H1 (cell line): ENCODE measurements at regions not wholly inside any gene's neighbourhood (a gene's known extent, or its start where the extent isn't known, plus 50 kb on each side); places are given as distances from the start of the nearest gene placed in this dataset.

Source experiments
- CTCF ChIA-PET: fragments of 300-600 bp; sonication (Branson Sonifier 250); formaldehyde crosslinking; loops from one replicate; lab custom pipeline; 2021; ENCODE audit not compliant: partially characterized antibody; lab: Charles Lee
- POLR2A ChIA-PET: fragments of 300-600 bp; sonication (Branson Sonifier 250); formaldehyde crosslinking; loops from one replicate; lab custom pipeline; 2021; ENCODE audit warnings: inconsistent platforms; ENCODE audit not compliant: partially characterized antibody; lab: Charles Lee
- DNase-seq, 2 experiments: peaks; one replicate each; pipeline versions ENCODE4 v3.0.0 to v3.0.0-alpha.2; 2010 to 2022; ENCODE audit warnings: low spot score in 2 of 2, low read depth in 1 of 2, mixed read lengths in 1 of 2
- FAIRE-seq: peaks from 2 replicates; lab custom pipeline; 2011; peaks lifted over from hg19 to GRCh38; lab: Jason Lieb, UNC
- H2AFZ ChIP-seq: 2 replicates; pipeline ENCODE4 v1.8.1; 2012; ENCODE audit warnings: low read length, inconsistent platforms
- H2AK5ac ChIP-seq: 2 replicates; pipeline ENCODE4 v1.6.1; 2013; ENCODE audit warnings: low read depth, low read length
- H2BK120ac ChIP-seq: replicated peaks from 2 replicates; pipeline ENCODE3; 2013; ENCODE audit warnings: low read depth, low read length, inconsistent platforms
- H2BK12ac ChIP-seq: 2 replicates; pipeline ENCODE4 v1.6.1; 2013; ENCODE audit warnings: low read depth, low read length
- H2BK15ac ChIP-seq: 2 replicates; pipeline ENCODE4 v1.6.1; 2013; ENCODE audit warnings: low read length
- H2BK20ac ChIP-seq: 2 replicates; pipeline ENCODE4 v1.6.1; 2013; ENCODE audit warnings: low read length
- H2BK5ac ChIP-seq: 2 replicates; pipeline ENCODE4 v1.6.1; 2013; ENCODE audit warnings: low read depth, low read length
- H3K14ac ChIP-seq: 2 replicates; pipeline ENCODE4 v1.6.1; 2013; ENCODE audit warnings: inconsistent platforms; ENCODE audit not compliant: insufficient read length
- H3K18ac ChIP-seq: 2 replicates; pipeline ENCODE4 v1.6.1; 2013; ENCODE audit warnings: low read length; ENCODE audit errors: extremely low read depth
- H3K23ac ChIP-seq: 2 replicates; pipeline ENCODE4 v1.6.1; 2013; ENCODE audit warnings: inconsistent platforms; ENCODE audit not compliant: insufficient read length
- H3K23me2 ChIP-seq: 2 replicates; pipeline ENCODE4 v1.6.1; 2013; ENCODE audit warnings: low read depth, low read length
- H3K27ac ChIP-seq: 2 replicates; pipeline ENCODE4 v1.6.1; 2011; ENCODE audit warnings: low read depth, low read length, inconsistent platforms
- H3K27me3 ChIP-seq, 4 experiments: replicated peaks in 1 of 4; 1 replicate in 1 of 4; 2 replicates in 3 of 4; pipeline versions ENCODE4 v1.6.1 to v1.8.1; 2011 to 2013; ENCODE audit warnings: low read length in 3 of 4, mild to moderate bottlenecking in 3 of 4, inconsistent platforms in 2 of 4, mixed read lengths in 2 of 4, moderate library complexity in 1 of 4; ENCODE audit not compliant: control insufficient read depth in 3 of 4, insufficient read depth in 3 of 4; ENCODE audit errors: extremely low read depth in 1 of 4
- H3K36me3 ChIP-seq, 4 experiments: 2 replicates each; pipeline versions ENCODE4 v1.6.1 to v1.8.1; 2011 to 2013; ENCODE audit warnings: mild to moderate bottlenecking in 4 of 4, low read length in 3 of 4, moderate library complexity in 2 of 4, control low read depth in 1 of 4, inconsistent platforms in 1 of 4; ENCODE audit not compliant: insufficient read depth in 4 of 4, control insufficient read depth in 2 of 4
- H3K4ac ChIP-seq: replicated peaks from 2 replicates; pipeline ENCODE3; 2013; ENCODE audit warnings: low read length, low read depth, mixed read lengths, inconsistent platforms; ENCODE audit not compliant: insufficient read length
- H3K4me1 ChIP-seq, 4 experiments: replicated peaks in 1 of 4; 1 replicate in 1 of 4; 2 replicates in 3 of 4; pipeline versions ENCODE4 v1.6.1 to v1.8.1; 2011 to 2013; ENCODE audit warnings: low read length in 3 of 4, inconsistent platforms in 2 of 4, mixed read lengths in 1 of 4; ENCODE audit not compliant: insufficient read depth in 4 of 4, control insufficient read depth in 3 of 4
- H3K4me2 ChIP-seq, 2 experiments: 2 replicates each; pipeline versions ENCODE4 v1.6.1 to v1.8.1; 2011 to 2013; ENCODE audit warnings: low read depth in 2 of 2, low read length in 2 of 2, control low read depth in 1 of 2, inconsistent platforms in 1 of 2, mild to moderate bottlenecking in 1 of 2; ENCODE audit not compliant: insufficient read depth in 1 of 2
- H3K4me3 ChIP-seq, 4 experiments: fragments of 200-600, 300-600 bp in 1 of 4; sonication (generic), shearing (Covaris generic), sonication (Bioruptor Twin) in 1 of 4; 2 replicates each; pipeline versions ENCODE4 v1.5.1 to v1.8.1; 2011 to 2016; ENCODE audit warnings: low read length in 4 of 4, low read depth in 3 of 4, control low read depth in 2 of 4, inconsistent platforms in 2 of 4, mild to moderate bottlenecking in 2 of 4, mixed read lengths in 1 of 4, moderate library complexity in 1 of 4; ENCODE audit not compliant: insufficient read depth in 2 of 4; ENCODE audit errors: extremely low read depth in 1 of 4
- H3K56ac ChIP-seq: replicated peaks from 2 replicates; pipeline ENCODE3; 2013; ENCODE audit warnings: low read depth, mild to moderate bottlenecking, mixed read lengths, low read length, inconsistent platforms; ENCODE audit not compliant: insufficient read length
- H3K79me1 ChIP-seq: 2 replicates; pipeline ENCODE4 v1.6.1; 2013; ENCODE audit warnings: low read depth, low read length, control low read depth
- H3K79me2 ChIP-seq, 2 experiments: 2 replicates each; pipeline versions ENCODE4 v1.6.1 to v1.8.1; 2012 to 2013; ENCODE audit warnings: low read length in 2 of 2, mild to moderate bottlenecking in 2 of 2, inconsistent platforms in 1 of 2; ENCODE audit not compliant: insufficient read depth in 2 of 2, control insufficient read depth in 1 of 2
- H3K9ac ChIP-seq, 4 experiments: replicated peaks in 1 of 4; 1 replicate in 1 of 4; 2 replicates in 3 of 4; pipeline versions ENCODE4 v1.6.1 to v1.8.1; 2011 to 2013; ENCODE audit warnings: low read depth in 3 of 4, low read length in 3 of 4, control low read depth in 2 of 4, mild to moderate bottlenecking in 2 of 4, moderate library complexity in 2 of 4, inconsistent platforms in 1 of 4; ENCODE audit errors: extremely low read depth in 1 of 4
- H3K9me3 ChIP-seq, 2 experiments: 2 replicates each; pipeline versions ENCODE4 v1.6.1 to v1.8.1; 2012 to 2013; ENCODE audit warnings: mild to moderate bottlenecking in 2 of 2, moderate library complexity in 2 of 2, control low read depth in 1 of 2, inconsistent platforms in 1 of 2, low read depth in 1 of 2, low read length in 1 of 2, mixed read lengths in 1 of 2; ENCODE audit not compliant: insufficient read depth in 2 of 2
- H4K20me1 ChIP-seq, 2 experiments: replicated peaks in 1 of 2; 2 replicates each; pipeline versions ENCODE3 to v1.8.1; 2011 to 2013; ENCODE audit warnings: inconsistent platforms in 2 of 2, low read length in 2 of 2, mild to moderate bottlenecking in 1 of 2; ENCODE audit not compliant: insufficient read depth in 2 of 2, control insufficient read depth in 1 of 2
- H4K5ac ChIP-seq: 2 replicates; pipeline ENCODE4 v1.6.1; 2013; ENCODE audit warnings: low read length, low read depth, mixed read lengths, inconsistent platforms; ENCODE audit not compliant: insufficient read length
- H4K8ac ChIP-seq: 2 replicates; pipeline ENCODE4 v1.8.0; 2013; ENCODE audit warnings: mild to moderate bottlenecking, moderate library complexity, low read length, inconsistent platforms; ENCODE audit not compliant: insufficient read depth; ENCODE audit errors: extremely low read depth
- H4K91ac ChIP-seq: replicated peaks from 2 replicates; pipeline ENCODE3; 2013; ENCODE audit warnings: low read length, mixed read lengths, inconsistent platforms; ENCODE audit not compliant: insufficient read length
- BRCA1 ChIP-seq: IDR thresholded peaks from 2 replicates; pipeline ENCODE4 v1.6.1; 2012; ENCODE audit warnings: low read depth, low read length, improper control_type of control experiment
- CBX8 ChIP-seq: fragments of 300-800, 300-1000 bp; sonication (generic); IDR thresholded peaks from 2 replicates; pipeline ENCODE4 v1.7.1; 2016; ENCODE audit warnings: low read depth, low read length, borderline replicate concordance
- EGR1 ChIP-seq: IDR thresholded peaks from 2 replicates; pipeline ENCODE4 v1.6.1; 2011; ENCODE audit warnings: low read depth, low read length, borderline replicate concordance
- NANOG ChIP-seq: IDR thresholded peaks from 2 replicates; pipeline ENCODE4 v1.6.1; 2011; ENCODE audit warnings: low read length, low read depth, mild to moderate bottlenecking, inconsistent platforms; ENCODE audit not compliant: insufficient read depth, poor library complexity, severe bottlenecking
- POLR2AphosphoS5 ChIP-seq: IDR thresholded peaks from 2 replicates; pipeline ENCODE4 v1.6.1; 2011; ENCODE audit warnings: low read depth, low read length
- SAP30 ChIP-seq: fragments of 300-600 bp; sonication (generic); IDR thresholded peaks from 2 replicates; pipeline ENCODE4 v1.7.1; 2012; ENCODE audit warnings: low read length, moderate library complexity, mild to moderate bottlenecking, inconsistent platforms; ENCODE audit not compliant: insufficient read depth, insufficient replicate concordance
- TBP ChIP-seq: IDR thresholded peaks from 2 replicates; pipeline ENCODE4 v1.6.1; 2011; ENCODE audit warnings: low read depth, low read length, improper control_type of control experiment
- WGBS, 2 experiments: shearing (Covaris generic) in 1 of 2; methylation state at CpG; one replicate each; pipeline versions ENCODE4 v1.1.6 to v1.1.7; 2013 to 2015; ENCODE audit warnings: low lambda C conversion rate in 2 of 2, mixed read lengths in 2 of 2, inconsistent platforms in 1 of 2, low coverage in 1 of 2, missing lambda C conversion rate in 1 of 2; ENCODE audit not compliant: insufficient replicate concordance in 2 of 2, insufficient coverage in 1 of 2, insufficient read length in 1 of 2; ENCODE audit errors: extremely low coverage in 1 of 2, missing lambda C conversion rate in 1 of 2; 5-methylcytosine and 5-hydroxymethylcytosine counted together

GRCh38 chrX:131818297-131818936, 204.7 kb upstream of the STK26 start:
- H3K4me3 ChIP-seq = no peak overlapping the region
- peaks cover 0 to 60% of the 10 kb centered on the region in 2 experiments; a peak in 2 of 4 replicates for H3K79me2 ChIP-seq
- FAIRE-seq (no peak), DNase-seq (no peak)
- no peaks in the 10 kb centered on the region for H3K23me2 ChIP-seq
- H3K27ac ChIP-seq = no peak overlapping the region
- H2BK20ac ChIP-seq = no peak overlapping the region
- no peak overlapping the region for H2BK12ac ChIP-seq
- no peak overlapping the region for H3K4ac ChIP-seq
- whole genome bisulfite sequencing, 2 experiments = 93% methylated on average over 5 of the region's 5 CpGs; no CpG with 5 or more reads in 1 of the 2 experiments
- H3K36me3 ChIP-seq = peaks cover 6 to 69% (median 40%) of the 10 kb centered on the region in 4 experiments; a peak in 7 of 8 replicates
- H3K9ac ChIP-seq = no peak overlapping the region
- H3K14ac ChIP-seq = no peak overlapping the region
- H4K8ac ChIP-seq = no peak overlapping the region
- no peak overlapping the region for H2BK15ac ChIP-seq
- H4K91ac ChIP-seq = no peak overlapping the region
- H3K18ac ChIP-seq = no peak overlapping the region
- no peak overlapping the region for H2BK5ac ChIP-seq
- no peak overlapping the region for H4K5ac ChIP-seq
- H4K20me1 ChIP-seq = no peaks in the 10 kb centered on the region
- no peak overlapping the region for H3K23ac ChIP-seq
- no peak overlapping the region for H3K56ac ChIP-seq
- no peaks in the 10 kb centered on the region for H3K79me1 ChIP-seq
- H3K4me2 ChIP-seq = no peak overlapping the region
- peaks cover 3 to 10% of the 10 kb centered on the region in 2 experiments; a peak in 3 of 4 replicates for H3K9me3 ChIP-seq
- H2AK5ac ChIP-seq = no peak overlapping the region
- ChIA-PET POLR2A (interaction anchor here (0.7 kb wide), 1 partner anchor 15 kb away, joined by 3 read pairs; no protein-coding TSS in a partner anchor), CTCF (interaction anchor here (0.9 kb wide), 1 partner anchor 17 kb away, joined by 3 read pairs; no protein-coding TSS in a partner anchor)
- no peaks in the 10 kb centered on the region for H3K4me1 ChIP-seq
- no peak for TF ChIP-seq TBP
- no peak for TF ChIP-seq CBX8
- TF ChIP-seq SAP30 = no peak
- TF ChIP-seq BRCA1 = no peak
- TF ChIP-seq POLR2AphosphoS5 = no peak
- no peak for TF ChIP-seq NANOG
- no peak for TF ChIP-seq EGR1
- no peaks in the 10 kb centered on the region for H3K27me3 ChIP-seq
- no peak overlapping the region for H2AFZ ChIP-seq
- H2BK120ac ChIP-seq = no peak overlapping the region
